Activated T-helper 9 cell treated with anti-CD3 and anti-CD28 coated beads, Interleukin-2, amount 50 U/mL, for 16 hours (primary cell): ENCODE measurements at regions not wholly inside any gene's neighbourhood (a gene's known extent, or its start where the extent isn't known, plus 50 kb on each side); places are given as distances from the start of the nearest gene placed in this dataset.

Source experiments
- DNase-seq: peaks from one replicate; pipeline ENCODE4 v3.0.0-alpha.2; 2020; ENCODE audit warnings: low read depth

DNA sequence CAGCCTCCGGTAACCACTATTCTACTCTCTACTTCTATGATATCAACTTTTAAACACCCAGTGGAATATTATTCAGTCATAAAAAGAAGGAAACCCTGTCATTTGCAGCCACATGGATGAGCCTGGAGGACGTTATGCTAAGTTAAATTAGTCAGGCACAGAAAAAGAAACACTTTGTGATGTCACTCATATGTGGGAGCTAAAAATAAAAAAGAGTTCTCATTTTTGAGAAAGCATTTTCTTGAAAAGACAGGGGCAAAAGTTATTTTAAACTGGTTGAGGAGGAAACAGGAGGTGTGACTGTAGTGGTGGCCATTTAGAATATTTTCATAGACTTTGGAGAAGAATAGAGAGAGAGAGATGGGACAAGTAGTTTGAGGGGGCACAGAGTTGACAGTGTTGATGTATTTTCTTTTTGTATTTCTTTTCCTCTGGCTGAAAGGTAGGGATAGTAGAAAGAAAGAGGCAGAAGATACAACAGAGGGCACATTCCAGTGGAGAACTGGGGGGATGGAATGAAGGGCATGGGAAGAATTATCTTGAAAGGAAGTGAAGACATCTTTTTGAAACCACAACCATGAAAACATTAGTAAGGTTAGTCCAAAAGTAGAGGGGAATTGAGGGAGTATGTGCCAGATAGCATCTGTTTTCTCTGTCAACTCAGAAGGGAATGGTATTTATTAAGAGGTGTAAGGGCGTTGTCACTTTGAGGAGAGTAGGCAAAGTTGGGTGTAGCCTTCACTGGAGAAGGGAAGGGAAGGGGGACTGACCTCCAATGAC is 181.3 kb upstream of the GMDS start:
- DNase-seq, result no peak

DNA sequence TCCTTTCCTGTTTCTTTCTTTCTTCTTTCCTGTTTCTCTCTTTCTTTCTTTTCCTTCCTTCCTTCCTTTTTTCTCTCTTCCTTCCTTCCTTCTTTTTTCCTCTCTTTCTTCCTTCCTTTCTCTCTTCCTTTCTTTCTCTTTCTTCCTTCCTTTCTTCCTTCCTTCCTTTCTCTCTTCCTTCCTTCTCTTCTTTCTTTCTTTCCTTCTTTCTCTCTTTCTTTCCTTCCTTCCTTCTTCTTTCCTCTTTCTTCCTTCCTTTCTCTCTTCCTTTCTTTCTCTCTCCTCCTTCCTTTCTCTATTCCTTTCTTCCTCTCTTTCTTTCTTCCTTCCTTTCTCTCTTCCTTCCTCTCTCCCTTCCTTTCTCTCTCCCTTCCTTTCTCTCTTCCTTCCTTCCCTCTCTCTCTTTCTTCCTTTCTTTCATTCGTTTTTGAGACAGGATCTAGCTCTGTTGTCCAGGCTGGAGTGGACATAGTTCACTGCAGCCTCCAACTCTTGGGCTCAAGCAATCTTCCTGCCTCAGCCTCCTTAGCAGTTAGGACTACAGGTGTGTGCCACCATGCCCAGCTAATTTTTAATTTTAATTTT is 170.8 kb upstream of the GMDS start:
- DNase-seq, result no peak

GRCh38 chr6:2414885-2415547 is 169.6 kb upstream of the GMDS start:
- no peak for DNase-seq

- DNase-seq, result no peak
Observed at GRCh38 chr6:2412731-2413130, 167.3 kb upstream of the GMDS start.

GRCh38 chr6:2410656-2411380 is 165.4 kb upstream of the GMDS start:
- DNase-seq, result no peak

DNA sequence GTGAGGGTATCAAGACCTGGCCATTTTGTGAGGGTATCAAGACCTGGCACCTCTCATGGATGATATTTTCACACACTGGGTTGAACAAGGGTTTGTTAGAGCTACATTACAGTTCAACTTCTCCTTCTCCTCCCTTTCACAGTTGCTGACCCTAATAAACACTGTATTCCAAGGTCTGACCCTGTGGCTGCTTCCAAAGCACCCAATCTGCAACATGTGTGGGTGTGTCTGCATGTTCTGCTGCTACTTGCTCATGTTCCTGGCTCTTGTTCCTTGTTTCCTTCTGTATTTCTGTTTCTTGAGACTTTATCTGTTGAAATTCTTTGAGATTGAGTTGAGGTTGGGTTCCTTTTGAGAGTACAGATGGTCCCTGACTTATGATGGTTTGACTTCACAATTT is 162.1 kb upstream of the GMDS start:
- DNase-seq, result no peak

- no peak for DNase-seq
Observed at GRCh38 chr6:2404211-2404929, 159.0 kb upstream of the GMDS start.

DNA sequence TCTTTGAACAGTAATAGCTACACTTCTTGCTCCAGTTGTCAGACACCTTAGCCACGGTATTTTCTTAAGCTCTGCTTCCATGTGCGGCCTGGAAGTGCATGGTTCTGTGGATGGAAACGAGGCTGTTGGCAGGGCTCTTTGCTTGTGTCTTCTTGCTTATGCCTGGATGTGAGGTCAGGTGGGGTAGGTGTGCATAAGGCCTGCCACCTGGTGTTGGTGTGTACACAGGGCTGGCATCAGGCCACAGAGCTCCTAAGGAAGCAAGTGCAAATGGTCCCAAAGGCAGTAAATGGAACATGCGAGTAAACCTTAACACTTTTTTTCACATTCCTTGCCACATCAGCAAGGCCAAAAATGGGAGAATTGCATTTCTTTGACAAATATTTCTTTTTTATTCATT is 158.1 kb upstream of the GMDS start:
- no peak for DNase-seq

DNA sequence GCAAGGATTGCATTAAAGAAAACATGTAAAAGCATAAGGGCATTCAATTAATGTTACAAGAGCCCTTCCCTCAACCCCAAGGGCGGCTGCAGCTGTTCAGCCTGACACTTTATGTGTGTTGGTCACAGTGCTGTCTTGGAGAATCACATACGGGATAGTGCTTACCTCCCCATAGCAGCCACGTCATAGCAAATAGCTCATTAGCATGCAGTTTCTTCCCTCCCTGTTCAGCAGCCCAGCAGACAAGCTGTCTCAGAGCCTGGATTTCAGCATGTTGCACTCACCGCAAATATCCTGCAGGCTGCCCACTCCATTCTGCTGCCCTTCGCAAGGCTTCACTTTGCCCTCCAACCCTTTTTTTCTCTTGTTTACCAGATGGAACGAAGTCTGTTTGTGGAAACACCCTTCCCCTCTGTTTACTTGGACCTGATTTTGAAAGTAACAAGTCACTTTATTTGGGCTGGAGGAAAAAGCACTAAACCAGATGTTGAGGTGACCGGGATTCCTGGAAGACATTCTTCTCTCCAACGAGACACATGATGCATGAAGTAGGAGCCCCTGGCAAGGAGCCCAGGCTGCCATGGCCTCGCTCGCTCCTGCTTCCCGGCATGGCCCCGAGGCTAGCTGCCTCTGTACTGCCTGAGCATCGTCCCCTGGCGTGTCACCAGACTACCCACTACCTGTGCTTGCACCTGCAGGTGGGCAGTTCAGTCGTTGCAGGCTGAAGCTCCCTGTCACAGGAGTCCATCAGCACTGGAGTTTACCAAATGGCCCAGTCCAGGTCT is 151.6 kb upstream of the GMDS start:
- DNase-seq, result no peak

GRCh38 chr6:2396042-2396657 is 150.7 kb upstream of the GMDS start:
- DNase-seq, result no peak

DNA sequence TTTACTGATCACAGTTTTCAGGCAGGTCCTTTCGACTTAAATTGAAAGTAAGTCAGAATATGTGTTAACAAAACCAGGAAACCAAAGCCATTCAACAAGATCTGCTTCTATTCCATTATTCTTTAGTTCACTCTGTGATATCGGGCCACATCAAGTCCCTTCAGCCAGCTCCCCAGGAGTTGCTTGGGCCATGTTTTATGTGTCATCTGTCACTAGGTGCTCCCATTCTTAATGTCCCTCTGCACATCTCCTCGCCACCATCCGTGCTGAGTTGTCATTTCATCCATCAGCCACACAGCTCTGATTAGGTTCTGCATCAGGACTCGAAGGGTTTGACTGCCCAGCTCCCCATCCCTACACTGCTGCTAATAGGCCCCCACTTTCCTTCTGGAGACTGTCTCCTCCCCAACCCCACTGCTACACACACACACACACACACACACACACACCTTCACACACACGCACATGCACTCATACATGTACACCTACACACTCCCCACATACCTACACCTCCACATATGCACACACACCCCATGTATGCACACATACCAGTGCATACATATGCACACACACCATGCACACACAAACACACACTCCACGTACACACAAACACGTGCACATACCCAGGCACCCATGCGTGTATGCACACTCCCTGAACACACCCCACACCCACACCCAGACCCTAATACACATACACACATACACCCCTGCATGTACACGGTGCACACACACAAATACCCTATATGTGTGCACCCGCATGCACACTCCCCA is 143.3 kb upstream of the GMDS start:
- DNase-seq, result no peak

GRCh38 chr6:2387445-2387844 is 142.0 kb upstream of the GMDS start:
- no peak for DNase-seq

DNA sequence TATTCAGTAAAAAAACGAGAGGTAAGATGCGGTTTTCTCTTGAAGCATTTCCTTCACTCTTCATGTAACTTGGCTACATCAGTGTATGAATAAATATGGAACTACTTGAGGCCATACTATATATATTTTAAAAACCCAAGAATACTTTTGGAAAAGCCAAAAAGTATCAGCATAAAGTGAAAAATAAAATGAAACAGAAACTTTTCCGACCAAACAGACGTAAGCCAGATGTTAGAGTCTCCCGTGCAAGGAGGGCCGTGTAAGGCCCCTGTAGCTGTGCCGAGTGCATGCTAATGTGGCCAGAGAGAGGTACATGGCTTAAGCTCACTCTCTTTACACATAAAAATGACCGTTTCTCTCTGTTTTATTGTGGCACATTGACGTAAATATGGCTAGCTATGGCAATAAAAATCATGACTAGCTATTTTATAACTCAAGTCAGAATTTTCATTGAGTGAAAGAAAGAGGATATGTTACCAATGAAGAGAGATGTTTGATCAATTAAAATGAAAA is 140.1 kb upstream of the GMDS start:
- DNase-seq, result no peak

- no peak for DNase-seq
Observed at GRCh38 chr6:2384528-2384927, 139.1 kb upstream of the GMDS start.

- DNase-seq, result no peak
Observed at GRCh38 chr6:2381872-2382661, 136.7 kb upstream of the GMDS start.

DNA sequence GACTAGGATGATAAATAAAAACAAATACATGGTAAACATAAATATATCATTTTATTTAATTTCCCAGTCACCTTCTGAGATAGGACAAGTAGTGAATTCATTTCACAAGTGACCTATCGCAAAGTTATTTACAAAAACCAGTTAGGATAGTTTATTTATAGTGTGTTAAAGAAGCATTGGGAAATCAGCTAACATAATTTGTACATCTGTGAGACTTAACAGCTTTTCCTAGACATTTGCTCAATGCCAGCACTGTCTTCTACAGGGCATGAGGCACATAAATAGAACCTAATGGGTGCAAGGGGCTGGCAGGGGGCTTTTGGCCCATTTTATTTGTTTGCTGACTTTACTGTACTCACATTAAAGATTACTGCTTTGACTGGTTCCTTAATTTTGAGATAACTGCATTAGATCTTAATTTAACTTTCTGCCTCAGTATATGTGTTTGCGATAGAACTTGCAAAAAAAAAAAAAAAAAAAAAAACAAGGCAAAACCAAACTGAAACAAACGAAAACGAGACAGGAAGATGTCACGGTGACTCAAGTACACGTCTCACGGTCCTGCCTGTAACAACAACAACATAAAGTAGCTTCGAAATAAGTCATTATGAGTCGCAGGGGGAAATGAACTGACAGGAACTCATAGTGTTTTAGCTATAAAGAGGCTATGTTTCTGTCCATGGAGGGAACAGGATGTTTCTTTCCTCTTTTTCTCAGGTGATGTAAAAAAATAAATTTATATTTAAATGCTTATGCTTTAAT is 133.7 kb upstream of the GMDS start:
- DNase-seq, result no peak

GRCh38 chr6:2378046-2378657 is 132.7 kb upstream of the GMDS start:
- DNase-seq, result no peak
